HG02678 (cell line): ENCODE measurements at regions not wholly inside any gene's neighbourhood (a gene's known extent, or its start where the extent isn't known, plus 50 kb on each side); places are given as distances from the start of the nearest gene placed in this dataset.
"Not testable (repeated sequence)": the region's sequence is repeated elsewhere in the genome, so short reads cannot be mapped to it uniquely, and the experiment has no call there.

Source experiments
- ATAC-seq: cut with Tn5 transposase; IDR thresholded peaks from one replicate; pipeline ENCODE4 v1.9.1; 2021; ENCODE audit warnings: mild to moderate bottlenecking, moderate library complexity; ENCODE audit not compliant: unreplicated experiment

DNA sequence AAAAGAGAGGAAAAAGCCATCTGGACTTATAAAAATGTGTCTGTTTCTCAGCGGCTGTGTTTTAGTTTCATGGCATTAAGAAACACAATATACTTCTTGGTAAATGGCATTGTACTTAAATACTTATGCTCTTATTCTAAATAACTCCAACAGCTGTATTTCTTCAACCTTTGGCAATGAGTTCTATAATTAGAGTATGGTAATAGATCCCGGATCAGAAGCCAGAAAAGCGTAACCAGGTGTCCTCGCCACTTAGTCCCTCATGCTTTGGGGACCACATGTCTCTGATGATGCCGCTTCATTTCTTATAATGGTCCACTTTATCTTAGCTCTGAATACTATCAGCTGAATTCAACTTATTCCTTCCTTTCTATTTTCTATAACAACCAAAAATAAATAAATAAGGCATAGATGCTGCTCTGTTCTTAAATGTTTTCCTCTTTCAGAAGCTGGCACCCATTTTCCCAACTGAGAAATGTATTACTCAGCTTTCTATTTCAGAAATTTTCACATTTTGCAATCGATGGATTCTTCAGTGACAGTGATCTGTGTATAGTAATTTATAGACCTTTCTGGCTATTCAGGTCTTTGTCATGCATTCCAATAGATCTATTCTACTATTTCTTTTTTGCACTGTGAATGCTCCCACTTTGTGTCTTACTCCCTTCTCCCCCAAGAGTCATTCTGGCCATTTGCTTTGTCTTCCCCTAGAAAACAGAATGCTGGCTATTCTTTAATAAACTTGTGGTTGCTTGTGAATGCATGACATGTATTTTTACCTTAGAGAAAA lies 87.6 kb upstream of the KBTBD8 start:
- ATAC-seq: no peak

GRCh38 chr3:66912306-66912705 lies 85.8 kb upstream of the KBTBD8 start:
- ATAC-seq: no peak

GRCh38 chr3:66922058-66922457 lies 76.0 kb upstream of the KBTBD8 start:
- no peak for ATAC-seq

GRCh38 chr3:66923969-66924368 lies 74.1 kb upstream of the KBTBD8 start:
- ATAC-seq: no peak

DNA sequence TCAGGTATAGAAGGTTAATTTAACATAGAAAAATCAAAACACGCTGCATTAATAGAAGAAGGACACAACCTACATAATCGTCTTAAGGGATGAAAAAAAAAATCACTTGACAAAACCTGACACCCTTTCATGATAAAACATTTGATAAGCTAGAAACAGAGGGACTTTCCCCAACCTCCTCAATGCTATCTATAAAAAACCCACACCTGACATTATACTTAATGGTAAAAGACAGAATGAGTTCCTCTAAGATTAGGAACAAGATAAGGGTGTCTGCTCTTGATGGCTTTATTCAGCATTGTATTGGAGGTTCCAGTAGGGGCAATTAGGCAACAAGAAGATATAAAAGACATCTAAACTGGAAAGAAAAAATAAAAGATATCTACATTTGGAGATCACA lies 69.9 kb upstream of the KBTBD8 start:
- no peak for ATAC-seq

- no peak for ATAC-seq
Observed at GRCh38 chr3:66931291-66931690, 66.8 kb upstream of the KBTBD8 start.

DNA sequence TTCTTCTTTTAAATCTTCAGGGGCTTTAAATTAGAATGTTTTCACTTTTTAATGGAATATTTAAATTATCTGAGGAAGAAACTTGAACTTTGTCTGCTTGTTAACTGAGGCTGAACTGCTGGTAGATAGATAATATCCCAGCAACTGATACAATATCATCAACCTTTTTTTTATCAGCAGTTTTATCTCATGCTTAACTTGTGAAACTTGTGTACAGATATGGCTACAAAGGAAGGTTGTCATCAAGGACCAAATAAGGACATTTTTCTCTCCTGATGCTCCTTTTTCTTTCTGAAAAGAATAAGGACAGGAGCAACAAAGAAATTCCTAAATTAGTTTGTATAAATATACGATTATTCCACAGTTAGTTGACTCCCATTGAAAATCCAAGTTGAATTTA lies 66.4 kb upstream of the KBTBD8 start:
- ATAC-seq: no peak

DNA sequence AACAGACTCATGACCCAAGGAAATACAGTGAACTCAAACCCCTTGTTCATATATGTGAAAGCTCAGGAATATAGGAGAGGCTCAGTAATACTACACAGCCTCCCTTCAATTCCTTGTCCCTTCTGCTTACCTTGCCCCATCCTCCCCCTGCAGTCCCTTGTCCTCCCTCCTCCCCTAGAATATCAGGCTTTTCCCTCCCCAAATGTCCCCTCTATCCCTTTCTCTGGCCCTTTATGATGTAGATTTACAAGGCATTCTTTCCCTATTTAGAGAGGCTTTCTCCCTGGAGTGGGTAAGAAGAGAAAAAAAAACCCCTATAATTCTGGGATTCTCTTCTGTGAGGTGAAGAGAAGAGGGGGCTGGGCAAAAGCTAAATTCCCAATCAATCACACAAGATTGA lies 64.9 kb upstream of the KBTBD8 start:
- ATAC-seq: no peak

GRCh38 chr3:66934041-66934440 lies 64.1 kb upstream of the KBTBD8 start:
- ATAC-seq: no peak

- ATAC-seq: no peak
Observed at GRCh38 chr3:66934725-66935124, 63.4 kb upstream of the KBTBD8 start.

GRCh38 chr3:66937041-66937440 lies 61.1 kb upstream of the KBTBD8 start:
- ATAC-seq: not testable (repeated sequence)

DNA sequence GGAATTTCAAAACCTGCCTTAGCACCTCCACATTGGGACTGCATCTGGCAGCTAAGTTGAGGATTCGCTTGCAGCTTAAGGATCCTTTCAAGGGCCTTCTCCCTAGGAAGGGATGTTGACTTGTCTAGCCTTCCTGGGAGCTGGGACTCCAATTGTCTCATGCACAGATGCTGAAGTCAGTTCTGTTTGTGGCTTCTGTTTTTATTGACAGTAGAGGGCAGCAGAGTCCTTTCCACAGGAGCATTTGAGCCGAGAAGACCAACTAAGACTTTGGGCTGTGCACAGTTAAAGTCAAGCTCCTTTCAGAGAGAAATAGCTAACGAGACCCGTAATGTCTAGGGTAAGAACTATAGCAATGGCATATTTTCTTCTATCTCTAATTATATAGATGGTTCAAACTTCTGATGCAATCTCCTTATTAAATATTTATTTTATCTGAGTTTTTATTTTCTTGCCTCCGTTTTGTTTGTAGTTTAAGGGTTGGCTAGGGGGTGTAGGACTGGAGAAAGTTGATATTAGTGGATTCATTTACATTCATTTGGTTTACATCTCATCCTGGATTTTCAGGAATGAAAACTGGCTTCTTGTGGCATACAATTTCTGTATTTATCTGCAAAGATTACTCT lies 59.7 kb upstream of the KBTBD8 start:
- ATAC-seq: peak; percentile 83

DNA sequence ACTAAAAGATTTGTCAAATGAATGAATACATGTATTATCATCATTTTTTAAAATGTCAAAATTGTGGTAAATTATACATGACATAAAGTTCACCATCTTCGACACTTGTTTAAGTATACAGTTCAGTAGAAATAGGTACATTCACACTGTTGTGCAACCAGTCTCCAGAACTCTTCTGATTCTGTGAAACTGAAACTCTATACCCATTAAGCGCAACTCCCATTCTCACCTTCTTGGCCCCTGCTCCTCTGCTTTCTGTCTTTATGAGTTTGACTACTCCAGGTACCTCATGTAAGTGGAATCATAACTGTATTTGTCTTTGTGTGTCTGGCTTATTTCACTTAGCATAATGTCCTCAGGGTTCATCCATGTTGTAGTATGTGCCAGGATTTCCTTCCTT lies 50.1 kb upstream of the KBTBD8 start:
- no peak for ATAC-seq
